HEK293 (cell line): ENCODE measurements at regions not wholly inside any gene's neighbourhood (a gene's known extent, or its start where the extent isn't known, plus 50 kb on each side); places are given as distances from the start of the nearest gene placed in this dataset.

Source experiments
- HOXA7 ChIP-seq: sonication (generic); formaldehyde crosslinking; IDR thresholded peaks from 2 replicates; pipeline ENCODE4 v1.8.1; 2022; ENCODE audit warnings: missing genetic modification reagents, borderline replicate concordance
- YY1 ChIP-seq: fragments of 450-650 bp; formaldehyde crosslinking; IDR thresholded peaks from 2 replicates; pipeline ENCODE4 v1.5.1; 2018; ENCODE audit warnings: missing biosample characterization, missing genetic modification characterization
- ZNF274 ChIP-seq, 2 experiments: fragments of 200-500 bp in 1 of 2; fragments of 450-650 bp in 1 of 2; sonication (Bioruptor generic) in 1 of 2; formaldehyde crosslinking in 1 of 2; IDR thresholded peaks; 2 replicates each; pipeline versions ENCODE4 v1.5.1 to v1.6.1; 2014 to 2016; ENCODE audit warnings: borderline replicate concordance in 1 of 2, inconsistent platforms in 1 of 2, low read length in 1 of 2, missing biosample characterization in 1 of 2, missing genetic modification characterization in 1 of 2
- ZNF311 ChIP-seq: fragments of 450-650 bp; formaldehyde crosslinking; IDR thresholded peaks from 2 replicates; pipeline ENCODE4 v1.5.1; 2017; ENCODE audit warnings: missing biosample characterization, missing genetic modification characterization, borderline replicate concordance
- ZNF747 ChIP-seq: fragments of 450-650 bp; formaldehyde crosslinking; IDR thresholded peaks from 2 replicates; pipeline ENCODE4 v1.5.1; 2016; ENCODE audit warnings: missing biosample characterization, missing genetic modification characterization
- ZNF785 ChIP-seq: fragments of 450-650 bp; formaldehyde crosslinking; IDR thresholded peaks from 2 replicates; pipeline ENCODE4 v1.5.1; 2016; ENCODE audit warnings: missing biosample characterization, missing genetic modification characterization
- TF ChIP-seq, protein P1 (sequence below): fragments of 450-650 bp; formaldehyde crosslinking; IDR thresholded peaks from 2 replicates; pipeline ENCODE4 v1.5.1; 2016; ENCODE audit warnings: missing biosample characterization, missing genetic modification characterization
- TF ChIP-seq, protein P2 (sequence below): fragments of 450-650 bp; formaldehyde crosslinking; IDR thresholded peaks from 2 replicates; pipeline ENCODE4 v1.5.1; 2016; ENCODE audit warnings: missing biosample characterization, missing genetic modification characterization, low read depth
- TF ChIP-seq, protein P3 (sequence below): fragments of 450-650 bp; formaldehyde crosslinking; IDR thresholded peaks from 2 replicates; pipeline ENCODE4 v1.5.1; 2016; ENCODE audit warnings: missing biosample characterization, missing genetic modification characterization, low read depth
- TF ChIP-seq, protein P4 (sequence below): fragments of 450-650 bp; formaldehyde crosslinking; IDR thresholded peaks from 2 replicates; pipeline ENCODE4 v1.5.1; 2017; ENCODE audit warnings: missing biosample characterization, mild to moderate bottlenecking, missing genetic modification characterization, moderate library complexity

DNA sequence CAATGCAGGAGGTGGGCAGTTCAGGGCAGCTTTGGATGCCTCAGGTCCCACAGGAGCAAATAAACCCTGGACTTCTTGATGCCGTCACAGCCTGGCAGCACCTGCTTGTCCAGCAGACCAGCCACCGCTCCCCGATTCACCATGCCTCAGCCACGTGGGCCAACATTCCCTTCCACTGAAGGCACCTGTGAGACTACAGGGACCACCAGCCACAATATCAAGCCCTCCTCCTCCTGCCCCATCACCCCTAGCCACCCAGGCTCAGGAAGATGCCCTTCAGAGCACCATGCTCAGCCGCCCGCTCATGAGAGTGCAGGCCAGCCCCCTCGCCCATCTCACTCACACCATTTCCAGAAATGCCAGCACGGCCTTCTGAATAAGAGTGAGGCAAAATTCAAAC is 234.7 kb downstream of the SYK start:
- TF ChIP-seq ZNF747 (tag by site-specific recombination), result no peak
- TF ChIP-seq, protein P1, sequence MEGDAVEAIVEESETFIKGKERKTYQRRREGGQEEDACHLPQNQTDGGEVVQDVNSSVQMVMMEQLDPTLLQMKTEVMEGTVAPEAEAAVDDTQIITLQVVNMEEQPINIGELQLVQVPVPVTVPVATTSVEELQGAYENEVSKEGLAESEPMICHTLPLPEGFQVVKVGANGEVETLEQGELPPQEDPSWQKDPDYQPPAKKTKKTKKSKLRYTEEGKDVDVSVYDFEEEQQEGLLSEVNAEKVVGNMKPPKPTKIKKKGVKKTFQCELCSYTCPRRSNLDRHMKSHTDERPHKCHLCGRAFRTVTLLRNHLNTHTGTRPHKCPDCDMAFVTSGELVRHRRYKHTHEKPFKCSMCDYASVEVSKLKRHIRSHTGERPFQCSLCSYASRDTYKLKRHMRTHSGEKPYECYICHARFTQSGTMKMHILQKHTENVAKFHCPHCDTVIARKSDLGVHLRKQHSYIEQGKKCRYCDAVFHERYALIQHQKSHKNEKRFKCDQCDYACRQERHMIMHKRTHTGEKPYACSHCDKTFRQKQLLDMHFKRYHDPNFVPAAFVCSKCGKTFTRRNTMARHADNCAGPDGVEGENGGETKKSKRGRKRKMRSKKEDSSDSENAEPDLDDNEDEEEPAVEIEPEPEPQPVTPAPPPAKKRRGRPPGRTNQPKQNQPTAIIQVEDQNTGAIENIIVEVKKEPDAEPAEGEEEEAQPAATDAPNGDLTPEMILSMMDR (tag by site-specific recombination), result no peak
- TF ChIP-seq ZNF785 (tag by site-specific recombination), result no peak
- TF ChIP-seq ZNF311 (tag by site-specific recombination), result no peak
- TF ChIP-seq HOXA7 (CRISPR knock-in tag), result no peak
- no peak for TF ChIP-seq ZNF274 (IDR thresholded peaks at IDR 0.05; ENCODE audit: low read length)
- no peak for TF ChIP-seq ZNF274 (tag by site-specific recombination; IDR thresholded peaks at IDR 0.05; ENCODE audit: borderline replicate concordance)
- TF ChIP-seq, protein P2, sequence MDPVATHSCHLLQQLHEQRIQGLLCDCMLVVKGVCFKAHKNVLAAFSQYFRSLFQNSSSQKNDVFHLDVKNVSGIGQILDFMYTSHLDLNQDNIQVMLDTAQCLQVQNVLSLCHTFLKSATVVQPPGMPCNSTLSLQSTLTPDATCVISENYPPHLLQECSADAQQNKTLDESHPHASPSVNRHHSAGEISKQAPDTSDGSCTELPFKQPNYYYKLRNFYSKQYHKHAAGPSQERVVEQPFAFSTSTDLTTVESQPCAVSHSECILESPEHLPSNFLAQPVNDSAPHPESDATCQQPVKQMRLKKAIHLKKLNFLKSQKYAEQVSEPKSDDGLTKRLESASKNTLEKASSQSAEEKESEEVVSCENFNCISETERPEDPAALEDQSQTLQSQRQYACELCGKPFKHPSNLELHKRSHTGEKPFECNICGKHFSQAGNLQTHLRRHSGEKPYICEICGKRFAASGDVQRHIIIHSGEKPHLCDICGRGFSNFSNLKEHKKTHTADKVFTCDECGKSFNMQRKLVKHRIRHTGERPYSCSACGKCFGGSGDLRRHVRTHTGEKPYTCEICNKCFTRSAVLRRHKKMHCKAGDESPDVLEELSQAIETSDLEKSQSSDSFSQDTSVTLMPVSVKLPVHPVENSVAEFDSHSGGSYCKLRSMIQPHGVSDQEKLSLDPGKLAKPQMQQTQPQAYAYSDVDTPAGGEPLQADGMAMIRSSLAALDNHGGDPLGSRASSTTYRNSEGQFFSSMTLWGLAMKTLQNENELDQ (tag by site-specific recombination), result no peak
- TF ChIP-seq, protein P3, sequence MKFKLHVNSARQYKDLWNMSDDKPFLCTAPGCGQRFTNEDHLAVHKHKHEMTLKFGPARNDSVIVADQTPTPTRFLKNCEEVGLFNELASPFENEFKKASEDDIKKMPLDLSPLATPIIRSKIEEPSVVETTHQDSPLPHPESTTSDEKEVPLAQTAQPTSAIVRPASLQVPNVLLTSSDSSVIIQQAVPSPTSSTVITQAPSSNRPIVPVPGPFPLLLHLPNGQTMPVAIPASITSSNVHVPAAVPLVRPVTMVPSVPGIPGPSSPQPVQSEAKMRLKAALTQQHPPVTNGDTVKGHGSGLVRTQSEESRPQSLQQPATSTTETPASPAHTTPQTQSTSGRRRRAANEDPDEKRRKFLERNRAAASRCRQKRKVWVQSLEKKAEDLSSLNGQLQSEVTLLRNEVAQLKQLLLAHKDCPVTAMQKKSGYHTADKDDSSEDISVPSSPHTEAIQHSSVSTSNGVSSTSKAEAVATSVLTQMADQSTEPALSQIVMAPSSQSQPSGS (tag by site-specific recombination), result no peak
- TF ChIP-seq YY1 (tag by site-specific recombination), result no peak
- TF ChIP-seq, protein P4, sequence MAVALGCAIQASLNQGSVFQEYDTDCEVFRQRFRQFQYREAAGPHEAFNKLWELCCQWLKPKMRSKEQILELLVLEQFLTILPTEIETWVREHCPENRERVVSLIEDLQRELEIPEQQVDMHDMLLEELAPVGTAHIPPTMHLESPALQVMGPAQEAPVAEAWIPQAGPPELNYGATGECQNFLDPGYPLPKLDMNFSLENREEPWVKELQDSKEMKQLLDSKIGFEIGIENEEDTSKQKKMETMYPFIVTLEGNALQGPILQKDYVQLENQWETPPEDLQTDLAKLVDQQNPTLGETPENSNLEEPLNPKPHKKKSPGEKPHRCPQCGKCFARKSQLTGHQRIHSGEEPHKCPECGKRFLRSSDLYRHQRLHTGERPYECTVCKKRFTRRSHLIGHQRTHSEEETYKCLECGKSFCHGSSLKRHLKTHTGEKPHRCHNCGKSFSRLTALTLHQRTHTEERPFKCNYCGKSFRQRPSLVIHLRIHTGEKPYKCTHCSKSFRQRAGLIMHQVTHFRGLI (tag by site-specific recombination), result no peak
